NCI-H2107 (cell line): ENCODE measurements at regions not wholly inside any gene's neighbourhood (a gene's known extent, or its start where the extent isn't known, plus 50 kb on each side); places are given as distances from the start of the nearest gene placed in this dataset.
"Not testable (repeated sequence)": the region's sequence is repeated elsewhere in the genome, so short reads cannot be mapped to it uniquely, and the experiment has no call there.

Experiments used
- DNase-seq: peaks from one replicate; lab custom pipeline; 2025; lab: John Stamatoyannopoulos, UW

GRCh38 chr9:113705306-113705927 lies 170.7 kb upstream of the ZNF618 start:
- no peak for DNase-seq

GRCh38 chr9:113705928-113706519 lies 170.1 kb upstream of the ZNF618 start:
- DNase-seq: no peak

- DNase-seq: no peak
These were observed 168.0 kb upstream of the ZNF618 start for GRCh38 chr9:113707953-113708695.

GRCh38 chr9:113708821-113709713 lies 167.0 kb upstream of the ZNF618 start:
- DNase-seq: no peak

- DNase-seq: no peak
These were observed 166.4 kb upstream of the ZNF618 start for GRCh38 chr9:113709721-113710120.

- no peak for DNase-seq
These were observed 164.9 kb upstream of the ZNF618 start for GRCh38 chr9:113711251-113711650.

- DNase-seq: no peak
These were observed 164.1 kb upstream of the ZNF618 start for GRCh38 chr9:113712053-113712452.

GRCh38 chr9:113715086-113715485 lies 161.0 kb upstream of the ZNF618 start:
- DNase-seq: no peak

- no peak for DNase-seq
These were observed 156.2 kb upstream of the ZNF618 start for GRCh38 chr9:113719919-113720318.

- DNase-seq: no peak
These were observed 155.6 kb upstream of the ZNF618 start for GRCh38 chr9:113720495-113720894.

- DNase-seq: no peak
These were observed 154.3 kb upstream of the ZNF618 start for GRCh38 chr9:113721856-113722255.

- DNase-seq: no peak
These were observed 151.9 kb upstream of the ZNF618 start for GRCh38 chr9:113724202-113724601.

GRCh38 chr9:113728989-113729388 lies 147.1 kb upstream of the ZNF618 start:
- no peak for DNase-seq

GRCh38 chr9:113734826-113735225 lies 141.3 kb upstream of the ZNF618 start:
- DNase-seq: no peak

- DNase-seq: no peak
These were observed 138.4 kb upstream of the ZNF618 start for GRCh38 chr9:113737517-113738271.

GRCh38 chr9:113738496-113738892 lies 137.6 kb upstream of the ZNF618 start:
- DNase-seq: no peak

GRCh38 chr9:113738893-113739604 lies 137.1 kb upstream of the ZNF618 start:
- DNase-seq: no peak

- DNase-seq: not testable (repeated sequence)
These were observed 136.3 kb upstream of the ZNF618 start for GRCh38 chr9:113739605-113740507.
